ENCODE measurements at regions not wholly inside any gene's neighbourhood (a gene's known extent, or its start where the extent isn't known, plus 50 kb on each side); places are given as distances from the start of the nearest gene placed in this dataset.

GRCh38 chr5:92822183-92822582, 758.8 kb downstream of the NR2F1-AS1 start:
- no peak for DNase-seq

DNA sequence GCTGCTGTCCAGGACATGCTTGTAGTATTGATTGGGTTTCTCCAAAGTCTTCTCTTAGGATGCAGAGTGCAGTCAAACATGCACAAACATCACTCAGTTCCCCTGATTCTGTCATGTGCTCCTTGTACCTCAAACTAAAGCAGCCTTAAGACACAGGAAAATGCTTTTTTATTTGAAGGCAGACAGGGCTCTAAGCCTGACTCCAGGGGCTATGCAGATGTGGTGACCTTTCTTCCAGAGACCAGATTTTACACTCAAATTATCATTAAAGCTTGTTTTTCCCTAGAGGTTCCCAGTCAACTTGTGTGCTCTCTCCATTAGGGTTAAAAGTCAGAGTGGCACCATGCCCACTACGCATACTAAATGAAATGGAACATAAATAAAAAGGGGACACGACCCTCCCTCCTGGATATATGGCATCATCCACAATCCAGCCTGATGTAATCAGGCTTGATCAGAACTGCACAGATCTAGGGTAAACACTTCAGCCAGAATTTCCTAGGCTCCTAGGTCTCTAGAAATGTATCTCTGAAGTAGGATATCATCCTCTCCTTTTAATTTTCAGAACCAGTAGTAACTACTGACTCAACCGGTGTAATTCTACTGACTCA, 771.1 kb downstream of the NR2F1-AS1 start:
- no peak for DNase-seq

DNA sequence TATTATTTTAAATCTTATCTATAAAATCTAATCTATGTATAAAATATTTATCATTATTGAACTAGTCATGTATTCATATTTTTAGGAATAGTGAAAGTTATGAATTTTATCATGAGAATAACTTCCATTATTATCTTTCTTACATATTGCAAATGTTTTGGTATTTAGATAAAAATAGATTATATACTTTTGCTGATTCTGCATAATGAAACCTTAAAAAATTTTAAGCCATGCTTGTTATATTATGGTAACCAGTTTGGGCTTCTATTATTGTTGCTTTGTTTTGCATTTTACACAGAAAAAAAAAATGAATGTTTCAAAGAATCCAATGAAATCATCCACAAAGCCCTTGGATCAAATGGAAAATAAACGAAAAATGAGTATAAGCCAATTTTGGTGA, 772.5 kb downstream of the NR2F1-AS1 start:
- no peak for DNase-seq

GRCh38 chr5:92807085-92807484, 773.9 kb downstream of the NR2F1-AS1 start:
- DNase-seq = no peak

DNA sequence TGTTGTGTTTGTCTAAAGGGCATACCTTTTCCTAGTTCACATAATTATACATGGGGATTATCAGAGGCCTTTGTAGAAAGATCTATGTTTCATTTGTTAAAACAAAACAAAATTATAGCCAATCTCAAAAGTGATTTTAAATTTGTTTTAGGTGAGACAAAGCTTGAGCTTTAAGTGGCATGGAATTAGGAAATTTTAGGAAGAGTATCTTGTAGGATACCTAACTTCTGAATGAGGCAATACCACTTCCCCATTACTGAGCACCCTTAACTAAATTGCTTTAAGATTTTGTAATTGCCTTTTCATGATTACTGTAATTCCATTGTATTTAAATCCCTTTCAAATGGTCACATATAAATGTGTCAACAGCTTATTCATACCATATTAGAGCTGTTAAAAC, 775.6 kb downstream of the NR2F1-AS1 start:
- no peak for DNase-seq

DNA sequence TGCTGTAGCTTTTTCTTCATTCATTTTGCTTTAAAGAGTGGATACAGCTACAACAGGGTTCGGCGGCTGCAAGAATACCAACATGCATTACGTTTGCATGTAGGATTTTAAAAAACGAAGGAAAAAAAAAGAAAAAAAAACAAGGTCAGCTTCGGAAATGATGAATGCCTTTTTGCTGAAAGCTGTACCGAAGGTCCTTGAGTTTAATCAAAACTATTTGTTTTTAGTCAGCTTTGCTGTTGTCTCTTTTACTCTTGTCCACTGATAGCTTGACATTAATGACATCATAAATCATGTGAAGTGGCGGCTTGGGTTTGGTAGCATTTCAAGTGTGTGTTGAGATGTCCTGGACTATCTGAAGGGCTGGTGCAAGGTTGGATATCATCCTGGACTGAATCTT, 779.1 kb downstream of the NR2F1-AS1 start:
- DNase-seq = no peak

DNA sequence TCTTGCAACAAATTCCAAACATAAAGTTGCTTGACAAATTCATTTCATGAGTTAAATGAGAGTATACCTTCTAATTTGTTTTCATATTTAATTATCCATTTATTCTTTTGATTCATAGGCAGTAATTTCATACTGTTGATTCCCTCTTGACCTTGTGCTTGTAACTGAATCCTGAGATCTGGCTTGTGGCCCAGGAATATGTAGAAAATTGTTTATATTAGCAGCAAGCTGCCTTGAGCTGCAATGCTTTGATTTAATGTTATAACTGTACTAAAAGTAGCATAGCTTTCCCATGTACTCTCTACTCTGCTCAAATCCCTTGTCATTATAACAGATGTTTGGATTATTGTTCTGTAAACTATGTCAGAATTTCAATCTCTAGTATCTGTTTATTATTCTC, 780.7 kb downstream of the NR2F1-AS1 start:
- DNase-seq = no peak

DNA sequence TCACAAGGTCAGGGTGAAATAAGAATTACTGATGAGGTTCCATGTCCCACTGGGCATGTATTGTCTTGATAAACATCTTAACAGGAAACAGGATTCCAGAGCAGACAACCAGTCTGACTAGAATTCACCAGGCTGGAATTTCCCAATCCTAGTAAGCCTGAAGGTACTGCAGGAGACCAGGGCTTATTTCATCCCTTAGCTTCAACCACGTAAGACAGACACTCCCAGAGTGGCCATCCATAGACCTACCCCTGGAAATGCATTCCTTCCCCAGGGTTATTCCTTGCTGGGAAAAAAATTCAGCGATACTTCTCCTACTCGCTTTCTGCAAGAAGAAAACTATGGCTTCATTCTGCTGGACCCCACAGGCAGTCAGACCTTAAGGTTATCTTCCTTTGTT, 785.4 kb downstream of the NR2F1-AS1 start:
- no peak for DNase-seq

GRCh38 chr5:92780057-92780456, 801.0 kb downstream of the NR2F1-AS1 start:
- DNase-seq = no peak

DNA sequence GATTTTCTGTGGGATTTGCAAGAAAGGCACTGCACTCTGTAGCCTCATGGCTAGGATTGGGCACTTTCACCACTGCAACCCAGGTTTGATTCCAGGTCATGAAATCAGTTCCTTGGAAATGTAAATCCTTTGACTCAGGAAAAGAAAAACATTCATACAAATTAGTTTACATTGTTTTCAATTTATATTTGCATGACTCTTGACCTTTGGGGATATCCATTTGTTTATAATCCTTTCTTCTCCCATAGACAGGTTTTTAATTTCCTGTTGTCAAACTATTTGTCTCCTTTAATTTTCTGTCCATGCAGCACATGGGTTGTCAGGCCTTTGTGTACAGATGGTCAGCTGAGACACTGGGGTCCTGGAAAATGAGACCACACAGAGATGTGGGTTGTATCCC, 801.5 kb downstream of the NR2F1-AS1 start:
- no peak for DNase-seq

DNA sequence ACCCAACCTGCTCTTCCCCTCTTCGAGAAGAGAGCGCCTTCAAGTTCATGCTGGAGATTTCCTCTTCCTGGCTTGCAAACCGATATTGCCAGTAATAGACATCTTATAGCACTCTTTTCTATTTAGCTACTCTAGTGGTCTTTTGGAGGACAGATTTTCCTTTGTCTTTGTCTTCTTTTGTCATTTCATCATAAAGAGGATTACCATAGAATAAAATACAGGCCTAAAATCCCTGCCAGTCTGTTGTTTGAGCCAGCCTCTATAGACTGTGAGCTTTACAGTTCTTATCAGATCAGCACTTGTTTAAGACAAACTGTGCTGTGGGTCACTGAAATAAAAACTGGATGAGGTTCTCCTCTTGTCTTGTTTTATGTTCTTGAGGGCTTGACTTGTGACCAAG, 802.8 kb downstream of the NR2F1-AS1 start:
- no peak for DNase-seq

- DNase-seq = no peak
Observed at GRCh38 chr5:92777421-92777820, 803.6 kb downstream of the NR2F1-AS1 start.

GRCh38 chr5:92775711-92776615, 805.1 kb downstream of the NR2F1-AS1 start:
- no peak for DNase-seq

- no peak for DNase-seq
Observed at GRCh38 chr5:92769978-92770377, 811.0 kb downstream of the NR2F1-AS1 start.

DNA sequence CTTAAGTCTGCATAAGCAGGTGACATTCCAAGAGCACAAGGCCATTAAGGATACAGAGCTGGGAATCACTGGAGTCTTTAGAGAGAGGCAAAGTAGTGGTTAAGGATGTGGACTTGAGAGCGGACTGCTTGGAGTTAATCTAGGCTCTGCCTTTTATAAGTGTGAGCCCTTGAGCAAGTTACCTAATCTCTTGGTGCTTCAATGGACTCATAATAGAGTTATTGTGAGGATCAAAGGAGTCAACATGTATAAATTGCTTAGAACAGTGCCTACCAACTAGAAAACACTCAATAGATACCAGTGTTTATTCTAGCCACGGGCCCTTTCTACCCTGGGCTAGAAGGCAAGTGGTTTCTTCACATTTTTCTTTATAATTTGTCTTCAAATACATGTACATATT, 819.4 kb downstream of the NR2F1-AS1 start:
- DNase-seq = no peak

- DNase-seq = no peak
Observed at GRCh38 chr5:92760550-92760949, 820.5 kb downstream of the NR2F1-AS1 start.

DNA sequence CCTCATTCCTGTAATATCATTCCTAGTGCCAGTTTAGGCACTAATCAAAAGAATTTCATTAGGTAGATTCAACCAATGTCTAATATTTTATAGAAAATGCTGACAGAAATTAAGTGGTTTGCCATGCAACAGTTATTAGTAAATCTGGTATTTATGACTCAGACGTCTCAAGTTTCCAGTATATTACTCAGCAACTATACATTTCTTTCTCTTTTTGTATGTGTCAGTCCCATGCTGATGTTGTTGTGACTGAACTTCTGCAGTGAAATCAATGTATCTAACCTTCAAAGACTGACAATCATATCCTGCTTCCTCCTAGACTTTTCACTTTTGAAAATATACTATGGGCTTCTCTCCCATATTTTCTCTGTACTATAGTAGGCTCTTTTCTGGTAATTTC, 822.5 kb downstream of the NR2F1-AS1 start:
- no peak for DNase-seq

DNA sequence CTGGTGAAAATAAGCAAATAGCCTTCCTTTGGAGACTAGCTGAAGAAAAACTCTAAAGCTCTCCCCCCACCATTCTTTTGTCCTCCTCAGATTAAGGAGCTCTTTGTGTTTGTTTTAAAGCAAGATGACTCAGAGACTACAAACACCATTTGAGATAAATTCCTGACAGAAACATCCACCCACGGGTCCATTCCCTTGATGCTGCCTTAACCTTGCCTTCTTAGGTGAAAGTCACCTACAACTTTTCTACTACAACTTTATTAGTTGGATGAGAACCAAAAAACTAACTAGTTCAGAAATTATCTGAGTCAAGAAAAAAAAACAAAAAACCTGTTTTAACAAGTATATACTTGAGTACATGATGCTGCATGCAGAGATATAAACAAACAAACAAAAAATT, 831.1 kb downstream of the NR2F1-AS1 start:
- no peak for DNase-seq

DNA sequence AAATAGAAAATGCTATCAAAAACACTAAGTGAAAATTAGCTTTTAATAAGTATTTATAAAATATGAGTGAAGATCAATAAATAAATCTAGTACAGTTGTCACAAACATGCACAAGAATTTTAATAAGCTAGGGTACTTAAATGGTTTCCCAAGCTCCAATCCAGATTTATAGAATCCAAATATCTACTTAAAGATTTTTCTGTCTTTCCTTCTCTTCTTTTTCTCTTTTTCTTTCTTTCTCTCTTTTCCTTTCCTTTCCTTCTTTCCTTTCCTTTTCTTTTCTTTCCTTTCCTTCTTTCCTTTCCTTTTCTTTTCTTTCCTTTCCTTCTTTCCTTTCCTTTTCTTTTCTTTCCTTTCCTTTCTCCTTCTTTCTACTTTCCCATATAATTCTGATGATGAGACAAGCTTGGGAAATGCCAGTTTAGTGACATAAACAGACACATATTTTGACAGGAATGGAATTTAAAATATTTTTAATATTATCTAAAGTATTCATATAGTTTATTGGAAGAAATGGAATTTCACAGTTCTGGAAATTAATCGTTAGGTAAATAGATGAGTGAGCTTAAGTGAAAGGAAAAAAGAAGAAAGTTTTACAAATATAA, 832.8 kb downstream of the NR2F1-AS1 start:
- no peak for DNase-seq

DNA sequence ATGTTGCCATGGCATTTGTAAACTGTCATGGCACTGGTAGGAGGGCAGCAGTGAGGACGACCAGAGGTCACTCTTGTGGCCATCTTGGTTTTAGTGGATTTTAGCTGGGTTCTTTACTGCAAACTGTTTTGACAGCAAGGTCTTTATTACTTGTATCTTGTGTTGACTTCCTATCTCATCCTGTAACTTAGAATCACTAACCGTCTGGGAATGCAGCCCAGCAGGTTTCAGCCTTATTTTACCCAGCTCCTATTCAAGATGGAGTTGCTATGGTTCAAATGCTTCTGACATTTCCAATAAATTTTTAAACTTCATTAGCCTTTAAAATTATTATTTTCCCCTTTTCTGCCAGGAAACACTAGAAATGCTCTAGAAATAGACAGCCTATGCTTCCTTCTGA, 839.1 kb downstream of the NR2F1-AS1 start:
- no peak for DNase-seq

DNA sequence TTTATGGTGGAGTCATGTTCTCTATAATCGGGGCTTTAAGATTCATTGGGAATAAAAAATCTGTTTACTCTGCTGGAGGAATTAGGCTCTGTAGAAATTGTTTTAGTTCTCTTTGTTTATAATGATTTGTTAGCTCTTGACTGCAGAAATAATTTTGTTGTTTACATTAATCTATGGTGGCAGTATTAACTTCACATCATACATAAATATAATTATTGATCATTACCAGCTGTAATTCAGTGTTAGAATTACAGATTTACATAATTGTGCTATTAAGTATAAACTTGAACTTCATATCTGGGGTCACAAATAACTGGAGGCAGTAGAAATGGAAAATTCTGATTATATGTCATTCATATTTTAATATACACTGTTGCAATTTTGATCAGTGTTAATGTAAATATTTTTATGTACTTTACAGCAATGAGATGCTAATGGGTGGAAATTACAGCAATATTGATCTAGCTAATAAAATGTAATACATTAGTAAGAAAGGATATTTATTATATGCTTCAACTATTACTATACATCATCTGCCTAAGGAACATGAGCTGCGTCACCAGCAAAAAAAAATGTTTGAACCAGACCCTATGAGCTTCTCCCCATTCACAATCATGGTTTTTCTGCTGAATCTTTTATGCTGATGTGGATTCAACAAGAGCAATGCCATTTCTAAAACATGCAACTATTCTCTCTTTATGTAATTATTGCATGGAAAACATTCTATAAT, 846.6 kb downstream of the NR2F1-AS1 start:
- DNase-seq = no peak

GRCh38 chr5:92730486-92730885, 850.5 kb downstream of the NR2F1-AS1 start:
- DNase-seq = no peak
